Ishikawa (cell line): ENCODE measurements at regions not wholly inside any gene's neighbourhood (a gene's known extent, or its start where the extent isn't known, plus 50 kb on each side); places are given as distances from the start of the nearest gene placed in this dataset.

Experiments used
- CEBPB ChIP-seq: IDR thresholded peaks from 2 replicates; pipeline ENCODE4 v1.6.1; 2012
- CREB1 ChIP-seq: IDR thresholded peaks from 2 replicates; pipeline ENCODE4 v1.6.1; 2012; ENCODE audit warnings: low read depth
- EGR1 ChIP-seq: IDR thresholded peaks from 2 replicates; pipeline ENCODE4 v1.6.1; 2012
- EP300 ChIP-seq: IDR thresholded peaks from 2 replicates; pipeline ENCODE4 v1.6.1; 2012; ENCODE audit warnings: borderline replicate concordance
- FOXM1 ChIP-seq: IDR thresholded peaks from 2 replicates; pipeline ENCODE4 v1.6.1; 2012; ENCODE audit warnings: low read depth, borderline replicate concordance
- MAX ChIP-seq: IDR thresholded peaks from 2 replicates; pipeline ENCODE4 v1.6.1; 2012
- NFIC ChIP-seq: IDR thresholded peaks from 2 replicates; pipeline ENCODE4 v1.6.1; 2012
- RAD21 ChIP-seq: IDR thresholded peaks from 2 replicates; pipeline ENCODE4 v1.6.1; 2012; ENCODE audit warnings: low read depth
- REST ChIP-seq: IDR thresholded peaks from 2 replicates; pipeline ENCODE4 v1.6.1; 2012; ENCODE audit warnings: low read depth, mild to moderate bottlenecking
- TAF1 ChIP-seq: IDR thresholded peaks from 2 replicates; pipeline ENCODE4 v1.6.1; 2012; ENCODE audit warnings: low read depth, mild to moderate bottlenecking
- TCF12 ChIP-seq: IDR thresholded peaks from 2 replicates; pipeline ENCODE4 v1.6.1; 2012; ENCODE audit warnings: low read depth
- TEAD4 ChIP-seq: IDR thresholded peaks from 2 replicates; pipeline ENCODE4 v1.6.1; 2012
- YY1 ChIP-seq: IDR thresholded peaks from 2 replicates; pipeline ENCODE4 v1.6.1; 2012; ENCODE audit warnings: low read depth
- ZBTB7A ChIP-seq: IDR thresholded peaks from 2 replicates; pipeline ENCODE4 v1.6.1; 2012; ENCODE audit warnings: low read depth
- TF ChIP-seq, protein P1 (sequence below): IDR thresholded peaks from 2 replicates; pipeline ENCODE4 v1.6.1; 2012

DNA sequence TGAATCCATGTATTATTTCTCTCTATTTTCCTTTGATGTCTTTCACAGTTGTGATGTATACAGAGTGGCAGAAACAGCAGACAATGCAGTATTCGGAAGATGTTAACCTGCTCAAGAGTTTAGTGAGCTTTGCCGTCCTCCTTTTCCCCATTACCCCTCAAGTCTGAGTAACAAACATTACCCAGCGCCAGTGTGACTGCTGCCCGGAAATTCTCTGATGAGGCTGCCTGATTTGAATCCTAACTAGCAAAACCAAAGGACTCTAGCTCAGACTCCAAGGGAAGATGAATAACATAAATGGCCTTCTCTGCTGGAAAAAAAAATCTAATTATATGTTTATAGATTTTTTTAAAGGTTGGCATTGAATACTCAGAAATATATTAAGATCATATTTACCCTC, 247.3 kb upstream of the SOX21 start:
- TF ChIP-seq EP300 (no peak), EGR1 (no peak), ZBTB7A (no peak), TEAD4 (no peak), TCF12 (no peak), CREB1 (no peak), TAF1 (no peak), NFIC (no peak), FOXM1 (no peak), MAX (no peak), YY1 (no peak)
- TF ChIP-seq, protein P1, sequence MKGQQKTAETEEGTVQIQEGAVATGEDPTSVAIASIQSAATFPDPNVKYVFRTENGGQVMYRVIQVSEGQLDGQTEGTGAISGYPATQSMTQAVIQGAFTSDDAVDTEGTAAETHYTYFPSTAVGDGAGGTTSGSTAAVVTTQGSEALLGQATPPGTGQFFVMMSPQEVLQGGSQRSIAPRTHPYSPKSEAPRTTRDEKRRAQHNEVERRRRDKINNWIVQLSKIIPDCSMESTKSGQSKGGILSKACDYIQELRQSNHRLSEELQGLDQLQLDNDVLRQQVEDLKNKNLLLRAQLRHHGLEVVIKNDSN, result no peak

- TF ChIP-seq TEAD4 (no peak), TCF12 (no peak), CREB1 (no peak), EP300 (no peak), RAD21 (no peak), TAF1 (no peak), CEBPB (no peak), FOXM1 (no peak), REST (no peak), MAX (no peak), YY1 (no peak), NFIC (no peak), ZBTB7A (no peak), EGR1 (no peak)
- TF ChIP-seq, protein P1, result no peak
Measured at GRCh38 chr13:94956417-94957110, 244.2 kb upstream of the SOX21 start.

DNA sequence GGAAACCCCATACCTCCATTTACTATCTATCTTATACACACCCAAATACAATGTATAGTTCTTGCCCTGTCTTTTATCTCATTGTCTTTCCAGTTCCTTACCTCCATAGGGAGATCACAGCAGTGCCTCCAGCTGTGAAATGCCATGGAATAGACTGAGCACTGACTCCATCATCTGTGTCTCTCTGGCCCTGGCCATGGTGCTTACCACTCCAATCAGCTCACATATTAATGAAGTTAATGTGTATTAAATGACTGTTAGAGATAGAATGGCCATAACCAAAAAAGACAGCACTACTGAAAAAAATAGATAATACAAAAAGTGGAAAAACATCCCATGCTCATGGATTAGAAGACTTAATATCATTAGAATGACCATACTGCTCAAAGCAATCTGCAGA, 240.4 kb upstream of the SOX21 start:
- peak; percentile 67 for TF ChIP-seq REST
- no peak for TF ChIP-seq TCF12
- no peak for TF ChIP-seq FOXM1

- TF ChIP-seq REST (no peak), YY1 (no peak), TEAD4 (no peak), TCF12 (no peak), TAF1 (no peak), ZBTB7A (no peak), RAD21 (no peak), FOXM1 (no peak), NFIC (no peak), CEBPB (no peak), EGR1 (no peak), MAX (no peak), EP300 (no peak), CREB1 (no peak)
- TF ChIP-seq, protein P1, result no peak
Measured at GRCh38 chr13:94950303-94950702, 238.0 kb upstream of the SOX21 start.
